RWPE1 (cell line): ENCODE measurements at regions not wholly inside any gene's neighbourhood (a gene's known extent, or its start where the extent isn't known, plus 50 kb on each side); places are given as distances from the start of the nearest gene placed in this dataset.

ENCODE experiments used
- CTCF ChIA-PET: fragments of 350-600 bp; sonication (Branson Sonifier 250); formaldehyde crosslinking; extraction: SDS; loops from one replicate; lab custom pipeline; 2021; lab: Yijun Ruan, JAX
- POLR2A ChIA-PET: fragments of 400-600 bp; formaldehyde crosslinking; extraction: SDS; loops from one replicate; lab custom pipeline; 2020; ENCODE audit warnings: antibody characterized with exemption; ENCODE audit not compliant: low non-redundant PET; lab: Yijun Ruan, JAX
- DNase-seq: peaks from one replicate; pipeline ENCODE4 v3.0.0; 2012; ENCODE audit warnings: low spot score
- H3K27ac ChIP-seq: fragments of 450-650 bp; 2 replicates; pipeline ENCODE4 v1.5.1; 2017
- CTCF ChIP-seq: fragments of 450-650 bp; conservative IDR thresholded peaks from 2 replicates; pipeline ENCODE4 v1.5.1; 2017; ENCODE audit warnings: low read depth, mild to moderate bottlenecking

GRCh38 chrX:11941571-11941970 lies 183.5 kb downstream of the MSL3 start:
- H3K27ac ChIP-seq: no peak overlapping the region
- DNase-seq: no peak
- ChIA-PET POLR2A (no interaction called here), CTCF (no interaction called here)
- no peak for TF ChIP-seq CTCF

- ChIA-PET POLR2A (no interaction called here), CTCF (no interaction called here)
- no peak for TF ChIP-seq CTCF
- DNase-seq: peak; percentile 10
- H3K27ac ChIP-seq: no peak overlapping the region
Measured at GRCh38 chrX:11944501-11944900, 186.5 kb downstream of the MSL3 start.

GRCh38 chrX:11949291-11949690 lies 189.0 kb upstream of the FRMPD4 start:
- CTCF ChIA-PET: no interaction called here
- no peak for DNase-seq

GRCh38 chrX:11952176-11952720 lies 186.0 kb upstream of the FRMPD4 start:
- CTCF ChIA-PET: interaction anchor here (0.6 kb wide), 1 partner anchor 255 kb away, joined by 5 read pairs; no protein-coding TSS in a partner anchor

More at GRCh38 chrX:11949291-11949690, 189.0 kb upstream of the FRMPD4 start:
- TF ChIP-seq CTCF: no peak
- POLR2A ChIA-PET: no interaction called here
- H3K27ac ChIP-seq: no peak overlapping the region

GRCh38 chrX:11953615-11954014 lies 184.7 kb upstream of the FRMPD4 start:
- peak; percentile 50 for DNase-seq
- ChIA-PET CTCF (no interaction called here), POLR2A (no interaction called here)
- H3K27ac ChIP-seq: no peak overlapping the region
- TF ChIP-seq CTCF: no peak

More at GRCh38 chrX:11952176-11952720, 186.0 kb upstream of the FRMPD4 start:
- POLR2A ChIA-PET: no interaction called here
- DNase-seq: no peak
- no peak for TF ChIP-seq CTCF
- H3K27ac ChIP-seq: no peak overlapping the region

DNA sequence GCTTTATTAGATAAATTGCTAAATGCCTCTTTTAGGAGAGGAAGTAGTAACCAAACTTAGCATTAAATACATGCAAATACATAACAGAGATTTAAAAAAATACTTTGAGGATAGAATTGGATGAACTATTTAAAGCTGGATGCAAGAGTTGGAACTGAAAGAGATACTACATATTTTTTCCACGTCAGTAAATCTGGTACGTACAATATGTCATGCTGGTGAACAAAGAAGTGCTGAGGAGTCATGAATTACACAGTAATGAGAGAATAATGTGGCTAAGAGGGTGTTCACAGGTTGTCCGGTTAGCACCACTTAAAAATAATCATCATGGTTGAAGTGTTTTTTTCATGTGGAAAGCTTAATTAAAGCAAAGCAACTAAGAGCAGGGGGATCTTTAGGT lies 184.1 kb upstream of the FRMPD4 start:
- no peak for TF ChIP-seq CTCF
- DNase-seq: no peak
- POLR2A ChIA-PET: no interaction called here
- H3K27ac ChIP-seq: no peak overlapping the region
- CTCF ChIA-PET: no interaction called here

GRCh38 chrX:11960031-11960430 lies 178.2 kb upstream of the FRMPD4 start:
- POLR2A ChIA-PET: no interaction called here
- H3K27ac ChIP-seq: no peak overlapping the region
- no peak for DNase-seq
- TF ChIP-seq CTCF: no peak
- CTCF ChIA-PET: no interaction called here
